ENCODE measurements at regions not wholly inside any gene's neighbourhood (a gene's known extent, or its start where the extent isn't known, plus 50 kb on each side); places are given as distances from the start of the nearest gene placed in this dataset.

- no peak overlapping the region for H3K27ac ChIP-seq
- no peak for DNase-seq (ENCODE audit: low spot score in 2 of 2)
- no peak overlapping the region for H3K4me3 ChIP-seq
- H3K4me1 ChIP-seq, result no peaks in the 10 kb centered on the region
- H3K36me3 ChIP-seq, result no peaks in the 10 kb centered on the region
- 86 to 87% methylated on average over 15 of the region's 15 CpGs for WGBS, 2 donors
- H3K9me3 ChIP-seq, result no peaks in the 10 kb centered on the region
- TF ChIP-seq POLR2A (IDR thresholded peaks at IDR 0.05) (no peak), EP300 (IDR thresholded peaks at IDR 0.05) (no peak)
- TF ChIP-seq, protein P1, sequence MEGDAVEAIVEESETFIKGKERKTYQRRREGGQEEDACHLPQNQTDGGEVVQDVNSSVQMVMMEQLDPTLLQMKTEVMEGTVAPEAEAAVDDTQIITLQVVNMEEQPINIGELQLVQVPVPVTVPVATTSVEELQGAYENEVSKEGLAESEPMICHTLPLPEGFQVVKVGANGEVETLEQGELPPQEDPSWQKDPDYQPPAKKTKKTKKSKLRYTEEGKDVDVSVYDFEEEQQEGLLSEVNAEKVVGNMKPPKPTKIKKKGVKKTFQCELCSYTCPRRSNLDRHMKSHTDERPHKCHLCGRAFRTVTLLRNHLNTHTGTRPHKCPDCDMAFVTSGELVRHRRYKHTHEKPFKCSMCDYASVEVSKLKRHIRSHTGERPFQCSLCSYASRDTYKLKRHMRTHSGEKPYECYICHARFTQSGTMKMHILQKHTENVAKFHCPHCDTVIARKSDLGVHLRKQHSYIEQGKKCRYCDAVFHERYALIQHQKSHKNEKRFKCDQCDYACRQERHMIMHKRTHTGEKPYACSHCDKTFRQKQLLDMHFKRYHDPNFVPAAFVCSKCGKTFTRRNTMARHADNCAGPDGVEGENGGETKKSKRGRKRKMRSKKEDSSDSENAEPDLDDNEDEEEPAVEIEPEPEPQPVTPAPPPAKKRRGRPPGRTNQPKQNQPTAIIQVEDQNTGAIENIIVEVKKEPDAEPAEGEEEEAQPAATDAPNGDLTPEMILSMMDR (IDR thresholded peaks at IDR 0.05), result no peak
- no peaks in the 10 kb centered on the region for H3K27me3 ChIP-seq
Measured at GRCh38 chr5:115389799-115390382, 93.4 kb upstream of the CCDC112 start.

GRCh38 chr5:115389034-115389798 lies 92.8 kb upstream of the CCDC112 start:
- Histone ChIP-seq H3K9me3 (no peaks in the 10 kb centered on the region), H3K4me3 (no peak overlapping the region), H3K4me1 (no peaks in the 10 kb centered on the region), H3K27me3 (no peaks in the 10 kb centered on the region), H3K27ac (no peak overlapping the region), H3K36me3 (no peaks in the 10 kb centered on the region)
- 73 to 74% methylated on average over 8 of the region's 8 CpGs for WGBS, 2 donors
- no peak for DNase-seq (ENCODE audit: low spot score in 2 of 2)
- TF ChIP-seq POLR2A (IDR thresholded peaks at IDR 0.05) (no peak), EP300 (IDR thresholded peaks at IDR 0.05) (no peak)
- TF ChIP-seq, protein P1 (IDR thresholded peaks at IDR 0.05), result no peak

- TF ChIP-seq EP300 (IDR thresholded peaks at IDR 0.05) (no peak), POLR2A (IDR thresholded peaks at IDR 0.05) (no peak)
- TF ChIP-seq, protein P1 (IDR thresholded peaks at IDR 0.05), result no peak
- 84 to 85% methylated on average over 4 of the region's 4 CpGs for WGBS, 2 donors
- Histone ChIP-seq H3K4me3 (no peak overlapping the region), H3K9me3 (no peaks in the 10 kb centered on the region), H3K4me1 (no peaks in the 10 kb centered on the region), H3K36me3 (no peaks in the 10 kb centered on the region), H3K27me3 (no peaks in the 10 kb centered on the region), H3K27ac (no peak overlapping the region)
- no peak for DNase-seq (ENCODE audit: low spot score in 2 of 2)
Measured at GRCh38 chr5:115388240-115388639, 91.8 kb upstream of the CCDC112 start.

DNA sequence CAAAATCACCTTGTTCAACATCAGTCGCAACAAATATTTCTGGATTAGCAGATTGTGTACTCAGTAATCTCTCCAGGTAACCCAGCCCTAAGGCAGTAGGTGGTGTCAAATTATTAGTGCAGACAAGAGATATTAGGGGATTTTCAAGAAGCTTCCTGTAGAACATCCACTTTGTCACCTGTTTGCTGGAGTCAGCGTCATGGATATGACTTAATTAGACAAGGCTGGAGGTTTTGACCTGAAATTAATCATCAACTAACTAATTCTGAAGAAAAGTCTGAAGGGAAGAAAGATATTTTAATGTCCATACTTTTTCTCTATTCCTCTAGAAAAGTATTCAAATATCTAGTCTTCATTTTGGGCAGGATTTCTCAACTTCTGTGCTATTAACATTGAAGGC lies 91.4 kb upstream of the CCDC112 start:
- H3K9me3 ChIP-seq, result no peaks in the 10 kb centered on the region
- no peaks in the 10 kb centered on the region for H3K4me1 ChIP-seq
- H3K36me3 ChIP-seq, result no peaks in the 10 kb centered on the region
- WGBS, 2 donors, result 88 to 96% methylated on average over 2 of the region's 2 CpGs
- no peak overlapping the region for H3K27ac ChIP-seq
- DNase-seq (ENCODE audit: low spot score in 2 of 2), result no peak
- TF ChIP-seq POLR2A (IDR thresholded peaks at IDR 0.05) (no peak), EP300 (IDR thresholded peaks at IDR 0.05) (no peak)
- TF ChIP-seq, protein P1 (IDR thresholded peaks at IDR 0.05), result no peak
- H3K4me3 ChIP-seq, result no peak overlapping the region
- no peaks in the 10 kb centered on the region for H3K27me3 ChIP-seq

- 91 to 96% methylated on average over 2 of the region's 2 CpGs for WGBS, 2 donors
- no peak for DNase-seq (ENCODE audit: low spot score in 2 of 2)
- Histone ChIP-seq H3K4me3 (no peak overlapping the region), H3K27ac (no peak overlapping the region), H3K36me3 (no peaks in the 10 kb centered on the region), H3K9me3 (no peaks in the 10 kb centered on the region), H3K4me1 (no peaks in the 10 kb centered on the region), H3K27me3 (no peaks in the 10 kb centered on the region)
- no peak for TF ChIP-seq POLR2A (IDR thresholded peaks at IDR 0.05)
- TF ChIP-seq, protein P1 (IDR thresholded peaks at IDR 0.05), result no peak
- no peak for TF ChIP-seq EP300 (IDR thresholded peaks at IDR 0.05)
Measured at GRCh38 chr5:115386657-115387056, 90.2 kb upstream of the CCDC112 start.
